Stimulated activated naive CD8-positive, alpha-beta T cell treated with anti-CD3 and anti-CD28 coated beads, Interleukin-15, Interleukin-2, amounts not matched to agents 100 U/mL and 50 U/mL, for 24 hours (primary cell): ENCODE measurements at regions not wholly inside any gene's neighbourhood (a gene's known extent, or its start where the extent isn't known, plus 50 kb on each side); places are given as distances from the start of the nearest gene placed in this dataset.
"Not testable (repeated sequence)": the region's sequence is repeated elsewhere in the genome, so short reads cannot be mapped to it uniquely, and the experiment has no call there.

Source experiments
- ATAC-seq: fragments of 150-1000 bp; cut with Tn5 transposase; one replicate; pipeline ENCODE4 v1.10.0; 2021
- DNase-seq: peaks from one replicate; pipeline ENCODE4 v3.0.0; 2021

- DNase-seq (no peak), ATAC-seq (no peak)
These were observed 517.5 kb upstream of the FAM174A start for GRCh38 chr5:100017520-100018262.

GRCh38 chr5:100013305-100013704, 521.9 kb upstream of the FAM174A start:
- not testable (repeated sequence) for ATAC-seq, DNase-seq

- ATAC-seq, DNase-seq: not testable (repeated sequence)
These were observed 524.0 kb upstream of the FAM174A start for GRCh38 chr5:100011160-100011559.

- no peak for ATAC-seq
- no peak for DNase-seq
These were observed 530.2 kb upstream of the FAM174A start for GRCh38 chr5:100004969-100005368.

- ATAC-seq, result no peak
- no peak for DNase-seq
These were observed 536.9 kb upstream of the FAM174A start for GRCh38 chr5:99998319-99998718.

GRCh38 chr5:99995407-99995806, 539.8 kb upstream of the FAM174A start:
- no peak for ATAC-seq
- no peak for DNase-seq

GRCh38 chr5:99973779-99974178, 561.4 kb upstream of the FAM174A start:
- no peak for DNase-seq
- ATAC-seq, result no peak

GRCh38 chr5:99955962-99956361, 579.2 kb upstream of the FAM174A start:
- DNase-seq, result no peak
- peak; percentile 32 for ATAC-seq

GRCh38 chr5:99955006-99955405, 580.2 kb upstream of the FAM174A start:
- DNase-seq (no peak), ATAC-seq (no peak)

- ATAC-seq, result no peak
- DNase-seq, result no peak
These were observed 585.1 kb upstream of the FAM174A start for GRCh38 chr5:99949969-99950524.

GRCh38 chr5:99949361-99949760, 585.8 kb upstream of the FAM174A start:
- ATAC-seq (no peak), DNase-seq (no peak)

GRCh38 chr5:99948850-99949249, 586.3 kb upstream of the FAM174A start:
- DNase-seq (no peak), ATAC-seq (no peak)

GRCh38 chr5:99945478-99946442, 589.4 kb upstream of the FAM174A start:
- ATAC-seq, result no peak
- DNase-seq, result no peak

- DNase-seq, result no peak
These were observed 594.6 kb upstream of the FAM174A start for GRCh38 chr5:99940540-99940939.

GRCh38 chr5:99936911-99937310, 598.3 kb upstream of the FAM174A start:
- ATAC-seq (no peak), DNase-seq (no peak)

More at GRCh38 chr5:99940540-99940939, 594.6 kb upstream of the FAM174A start:
- ATAC-seq, result no peak

- no peak for ATAC-seq
- no peak for DNase-seq
These were observed 605.4 kb upstream of the FAM174A start for GRCh38 chr5:99929806-99930135.

- no peak for ATAC-seq
- DNase-seq, result no peak
These were observed 605.9 kb upstream of the FAM174A start for GRCh38 chr5:99929067-99929805.

GRCh38 chr5:99928490-99928889, 606.7 kb upstream of the FAM174A start:
- ATAC-seq (no peak), DNase-seq (no peak)

- no peak for ATAC-seq
- DNase-seq, result no peak
These were observed 608.7 kb upstream of the FAM174A start for GRCh38 chr5:99926463-99926862.

- no peak for ATAC-seq
- no peak for DNase-seq
These were observed 612.8 kb upstream of the FAM174A start for GRCh38 chr5:99922386-99922785.

GRCh38 chr5:99911971-99912370, 623.2 kb upstream of the FAM174A start:
- DNase-seq (no peak), ATAC-seq (no peak)

- ATAC-seq (no peak), DNase-seq (no peak)
These were observed 628.4 kb upstream of the FAM174A start for GRCh38 chr5:99906776-99907175.
